K562 (cell line): ENCODE measurements at regions not wholly inside any gene's neighbourhood (a gene's known extent, or its start where the extent isn't known, plus 50 kb on each side); places are given as distances from the start of the nearest gene placed in this dataset.

Experiments used
- BDP1 ChIP-seq: IDR thresholded peaks from 3 replicates; pipeline ENCODE4 v1.6.1; 2011; ENCODE audit not compliant: insufficient read length, insufficient read depth
- CBX1 ChIP-seq: sonication (generic); IDR thresholded peaks from 2 replicates; pipeline ENCODE4 v1.6.1; 2016; ENCODE audit warnings: antibody characterized with exemption, low read depth, mild to moderate bottlenecking
- ELF4 ChIP-seq: fragments of 450-650 bp; formaldehyde crosslinking; IDR thresholded peaks from 2 replicates; pipeline ENCODE4 v1.4.0; 2022; ENCODE audit warnings: missing genetic modification characterization
- L3MBTL2 ChIP-seq: fragments of 450-650 bp; IDR thresholded peaks from 2 replicates; pipeline ENCODE4 v1.6.1; 2016; ENCODE audit warnings: mild to moderate bottlenecking, moderate library complexity
- MGA ChIP-seq: fragments of 450-650 bp; IDR thresholded peaks from 2 replicates; pipeline ENCODE4 v1.6.1; 2016; ENCODE audit warnings: mild to moderate bottlenecking, moderate library complexity
- MTF1 ChIP-seq: fragments of 250-450 bp; sonication (Bioruptor Pico); IDR thresholded peaks from 2 replicates; pipeline ENCODE4 v1.9.0; 2021; ENCODE audit warnings: moderate library complexity, mild to moderate bottlenecking, inconsistent platforms, borderline replicate concordance
- PTRF ChIP-seq: fragments of 450-650 bp; IDR thresholded peaks from 2 replicates; pipeline ENCODE4 v1.6.1; 2016; ENCODE audit warnings: mild to moderate bottlenecking, missing genetic modification characterization, missing compliant biosample characterization
- PYGO2 ChIP-seq: fragments of 450-650 bp; IDR thresholded peaks from 2 replicates; pipeline ENCODE4 v1.6.1; 2016; ENCODE audit warnings: mild to moderate bottlenecking, missing genetic modification characterization, moderate library complexity, missing compliant biosample characterization
- SMARCA4 ChIP-seq: fragments of 450-650 bp; IDR thresholded peaks from 2 replicates; pipeline ENCODE4 v1.6.1; 2016
- TAL1 ChIP-seq: fragments of 450-650 bp; IDR thresholded peaks from 2 replicates; pipeline ENCODE4 v1.6.1; 2016; ENCODE audit warnings: mild to moderate bottlenecking
- TEAD1 ChIP-seq, 2 experiments: fragments of 450-650 bp in 1 of 2; sonication (generic) in 1 of 2; formaldehyde crosslinking; IDR thresholded peaks; 2 replicates each; pipeline versions ENCODE4 v1.4.0 to v1.8.0; 2020 to 2022; ENCODE audit warnings: mild to moderate bottlenecking in 2 of 2, missing genetic modification reagents in 1 of 2
- TGIF2 ChIP-seq: sonication (generic); formaldehyde crosslinking; IDR thresholded peaks from 2 replicates; pipeline ENCODE4 v1.8.1; 2022; ENCODE audit warnings: mild to moderate bottlenecking, missing genetic modification reagents, moderate library complexity
- THRB ChIP-seq: fragments of 450-650 bp; formaldehyde crosslinking; conservative IDR thresholded peaks from 2 replicates; pipeline ENCODE4 v1.4.0; 2022; ENCODE audit warnings: mild to moderate bottlenecking, missing genetic modification characterization
- ZNF282 ChIP-seq: sonication (generic); formaldehyde crosslinking; IDR thresholded peaks from 2 replicates; pipeline ENCODE4 v1.8.1; 2023; ENCODE audit warnings: missing genetic modification reagents
- TF ChIP-seq, protein P1 (sequence below): fragments of 250-450 bp; sonication (Bioruptor Pico); IDR thresholded peaks from 2 replicates; pipeline ENCODE4 v1.8.0; 2021; ENCODE audit warnings: mild to moderate bottlenecking, moderate library complexity

GRCh38 chr9:94165592-94166235 is 81.5 kb downstream of the PTPDC1 start (continued):
- TF ChIP-seq MGA (peak; percentile 96), TAL1 (0 out of 2 replicates have a peak, but pooled peaks have one; percentile 16), CBX1 (peak; percentile 87), PYGO2 (tag) (no peak), L3MBTL2 (peak; percentile 87; the same call in 1 of the 2 replicates), THRB (peak; percentile 31; the same call in 1 of the 2 replicates), MTF1 (no peak), SMARCA4 (peak; percentile 51), ELF4 (peak; percentile 55; the same call in 1 of the 2 replicates), PTRF (tag) (no peak), ZNF282 (CRISPR knock-in tag) (no peak), BDP1 (no peak), TGIF2 (CRISPR knock-in tag) (no peak), TEAD1 (CRISPR knock-in tag; IDR thresholded peaks at IDR 0.05) (0 out of 4 replicates have a peak, but pooled peaks of 1 of the 2 experiments have one; percentile 47)
- TF ChIP-seq, protein P1, sequence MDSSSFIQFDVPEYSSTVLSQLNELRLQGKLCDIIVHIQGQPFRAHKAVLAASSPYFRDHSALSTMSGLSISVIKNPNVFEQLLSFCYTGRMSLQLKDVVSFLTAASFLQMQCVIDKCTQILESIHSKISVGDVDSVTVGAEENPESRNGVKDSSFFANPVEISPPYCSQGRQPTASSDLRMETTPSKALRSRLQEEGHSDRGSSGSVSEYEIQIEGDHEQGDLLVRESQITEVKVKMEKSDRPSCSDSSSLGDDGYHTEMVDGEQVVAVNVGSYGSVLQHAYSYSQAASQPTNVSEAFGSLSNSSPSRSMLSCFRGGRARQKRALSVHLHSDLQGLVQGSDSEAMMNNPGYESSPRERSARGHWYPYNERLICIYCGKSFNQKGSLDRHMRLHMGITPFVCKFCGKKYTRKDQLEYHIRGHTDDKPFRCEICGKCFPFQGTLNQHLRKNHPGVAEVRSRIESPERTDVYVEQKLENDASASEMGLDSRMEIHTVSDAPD (CRISPR knock-in tag) = no peak
